Thoracic aorta (tissue), 2 donors: ENCODE measurements at regions not wholly inside any gene's neighbourhood (a gene's known extent, or its start where the extent isn't known, plus 50 kb on each side); places are given as distances from the start of the nearest gene placed in this dataset.

ENCODE experiments used
- ATAC-seq: fragments of 150-250 bp; one replicate; pipeline ENCODE4 v1.8.0; 2017; ENCODE audit warnings: low read depth; ENCODE audit not compliant: insufficient number of reproducible peaks, low FRiP score
- DNase-seq: peaks from one replicate; pipeline ENCODE4 v3.0.0-alpha.2; 2020; ENCODE audit warnings: low spot score
- H3K27ac ChIP-seq, 2 donors: fragments of 200-600 bp; sonication (generic); 1 replicate in 1 of 2; 2 replicates in 1 of 2; pipeline ENCODE4 v1.5.1; 2016; ENCODE audit warnings: mild to moderate bottlenecking in 2 of 2, moderate library complexity in 2 of 2
- H3K27me3 ChIP-seq: fragments of 200-600 bp; sonication (generic); replicated peaks from 2 replicates; pipeline ENCODE4 v1.6.0; 2016; ENCODE audit warnings: mild to moderate bottlenecking; ENCODE audit not compliant: insufficient read depth
- H3K36me3 ChIP-seq: fragments of 200-600 bp; sonication (generic); one replicate; pipeline ENCODE4 v1.5.1; 2016
- H3K4me1 ChIP-seq, 2 donors: fragments of 200-600 bp; sonication (generic); 1 replicate in 1 of 2; 2 replicates in 1 of 2; pipeline versions ENCODE4 v1.5.1 to v1.6.0; 2016; ENCODE audit warnings: low read depth in 2 of 2, mild to moderate bottlenecking in 1 of 2; ENCODE audit not compliant: control insufficient read depth in 1 of 2
- H3K4me3 ChIP-seq: fragments of 200-600 bp; sonication (generic); 2 replicates; pipeline ENCODE4 v1.5.1; 2016; ENCODE audit warnings: mild to moderate bottlenecking
- H3K9me3 ChIP-seq: fragments of 200-600 bp; sonication (generic); 2 replicates; pipeline ENCODE4 v1.5.1; 2016
- TF ChIP-seq, protein P1 (sequence below): fragments of 200-600 bp; sonication (generic); IDR thresholded peaks from one replicate; pipeline ENCODE4 v1.5.1; 2019; ENCODE audit warnings: antibody characterized with exemption

DNA sequence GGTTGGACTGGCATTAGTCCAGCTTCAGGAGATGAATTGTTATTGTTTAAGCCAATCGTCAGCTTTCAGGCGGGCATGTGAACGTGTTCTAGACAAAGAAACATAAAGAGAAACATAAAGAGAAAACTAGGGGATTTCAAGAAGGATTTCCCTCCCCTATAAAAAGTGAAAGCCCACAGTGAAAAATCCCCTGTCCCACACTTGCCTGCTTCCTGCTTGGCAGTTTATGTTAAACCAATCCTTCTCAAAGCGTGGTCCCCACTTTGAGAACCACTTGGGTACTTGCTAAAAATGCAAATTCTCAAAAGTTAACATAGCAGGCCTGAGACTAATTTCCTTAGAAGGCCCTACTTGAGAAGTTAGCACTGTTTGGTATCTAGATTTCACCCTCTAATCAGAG, 293.0 kb upstream of the SOX14 start:
- TF ChIP-seq, protein P1, sequence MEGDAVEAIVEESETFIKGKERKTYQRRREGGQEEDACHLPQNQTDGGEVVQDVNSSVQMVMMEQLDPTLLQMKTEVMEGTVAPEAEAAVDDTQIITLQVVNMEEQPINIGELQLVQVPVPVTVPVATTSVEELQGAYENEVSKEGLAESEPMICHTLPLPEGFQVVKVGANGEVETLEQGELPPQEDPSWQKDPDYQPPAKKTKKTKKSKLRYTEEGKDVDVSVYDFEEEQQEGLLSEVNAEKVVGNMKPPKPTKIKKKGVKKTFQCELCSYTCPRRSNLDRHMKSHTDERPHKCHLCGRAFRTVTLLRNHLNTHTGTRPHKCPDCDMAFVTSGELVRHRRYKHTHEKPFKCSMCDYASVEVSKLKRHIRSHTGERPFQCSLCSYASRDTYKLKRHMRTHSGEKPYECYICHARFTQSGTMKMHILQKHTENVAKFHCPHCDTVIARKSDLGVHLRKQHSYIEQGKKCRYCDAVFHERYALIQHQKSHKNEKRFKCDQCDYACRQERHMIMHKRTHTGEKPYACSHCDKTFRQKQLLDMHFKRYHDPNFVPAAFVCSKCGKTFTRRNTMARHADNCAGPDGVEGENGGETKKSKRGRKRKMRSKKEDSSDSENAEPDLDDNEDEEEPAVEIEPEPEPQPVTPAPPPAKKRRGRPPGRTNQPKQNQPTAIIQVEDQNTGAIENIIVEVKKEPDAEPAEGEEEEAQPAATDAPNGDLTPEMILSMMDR: no peak
- Histone ChIP-seq H3K36me3 (no peaks in the 10 kb centered on the region), H3K4me1 (no peaks in the 10 kb centered on the region), H3K4me3 (no peak overlapping the region), H3K9me3 (no peaks in the 10 kb centered on the region), H3K27me3 (no peaks in the 10 kb centered on the region), H3K27ac (no peak overlapping the region)
- ATAC-seq (no peak), DNase-seq (no peak)

DNA sequence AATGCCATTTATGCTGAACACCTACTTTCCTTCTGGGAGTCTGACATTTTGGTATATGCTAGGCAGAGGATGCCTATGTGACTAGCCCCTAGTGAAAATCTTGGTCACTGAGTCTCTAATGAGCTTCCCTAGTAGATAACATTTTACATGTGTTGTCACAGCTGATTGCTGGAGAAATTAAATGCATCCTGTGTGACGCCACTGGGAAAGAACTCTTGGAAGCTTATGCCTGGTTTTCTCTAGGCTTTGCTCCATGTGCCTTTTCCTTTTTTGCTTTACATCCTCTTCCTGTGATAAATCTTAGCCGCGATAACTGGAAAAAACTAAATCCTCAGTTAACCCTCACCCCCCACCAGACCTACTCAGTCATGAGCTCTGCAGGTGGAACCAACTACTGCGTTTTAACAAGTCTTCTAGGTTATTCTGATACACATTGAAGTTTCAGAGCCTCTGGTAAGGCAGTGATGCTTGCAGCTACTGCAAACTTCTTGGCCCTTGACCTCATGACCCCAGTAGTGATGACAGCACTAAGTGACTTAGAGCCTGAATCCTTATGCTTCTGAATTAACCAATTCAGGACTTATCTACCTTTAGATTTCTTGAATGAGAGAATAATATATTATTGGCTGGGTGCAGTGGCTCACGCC, 292.4 kb upstream of the SOX14 start:
- H3K27ac ChIP-seq: no peak overlapping the region
- ATAC-seq: no peak
- DNase-seq: no peak

DNA sequence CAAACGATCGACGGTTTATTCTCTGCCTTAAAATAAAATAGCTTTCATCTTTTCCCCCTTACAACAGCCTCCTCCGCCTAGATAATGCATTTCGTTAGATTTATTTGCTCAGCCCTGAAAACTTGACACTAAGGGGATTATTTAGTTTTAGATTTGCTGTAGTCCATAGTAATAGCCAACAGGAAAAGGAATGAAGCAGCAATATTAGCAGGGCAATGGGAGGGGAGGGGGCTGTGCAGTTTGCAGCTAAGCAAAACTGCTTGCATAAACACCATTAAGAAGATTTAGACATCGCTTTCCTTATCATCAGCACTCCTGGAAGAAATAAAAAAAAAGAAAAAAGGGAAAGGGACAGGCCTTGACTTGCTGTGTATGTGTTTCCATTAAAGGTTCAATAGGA, 286.5 kb upstream of the SOX14 start:
- TF ChIP-seq, protein P1: no peak

More for the DNA sequence above, 292.4 kb upstream of the SOX14 start:
- Histone ChIP-seq H3K9me3 (no peaks in the 10 kb centered on the region), H3K4me3 (no peak overlapping the region), H3K4me1 (no peaks in the 10 kb centered on the region), H3K27me3 (no peaks in the 10 kb centered on the region), H3K36me3 (no peaks in the 10 kb centered on the region)
- TF ChIP-seq, protein P1: no peak

DNA sequence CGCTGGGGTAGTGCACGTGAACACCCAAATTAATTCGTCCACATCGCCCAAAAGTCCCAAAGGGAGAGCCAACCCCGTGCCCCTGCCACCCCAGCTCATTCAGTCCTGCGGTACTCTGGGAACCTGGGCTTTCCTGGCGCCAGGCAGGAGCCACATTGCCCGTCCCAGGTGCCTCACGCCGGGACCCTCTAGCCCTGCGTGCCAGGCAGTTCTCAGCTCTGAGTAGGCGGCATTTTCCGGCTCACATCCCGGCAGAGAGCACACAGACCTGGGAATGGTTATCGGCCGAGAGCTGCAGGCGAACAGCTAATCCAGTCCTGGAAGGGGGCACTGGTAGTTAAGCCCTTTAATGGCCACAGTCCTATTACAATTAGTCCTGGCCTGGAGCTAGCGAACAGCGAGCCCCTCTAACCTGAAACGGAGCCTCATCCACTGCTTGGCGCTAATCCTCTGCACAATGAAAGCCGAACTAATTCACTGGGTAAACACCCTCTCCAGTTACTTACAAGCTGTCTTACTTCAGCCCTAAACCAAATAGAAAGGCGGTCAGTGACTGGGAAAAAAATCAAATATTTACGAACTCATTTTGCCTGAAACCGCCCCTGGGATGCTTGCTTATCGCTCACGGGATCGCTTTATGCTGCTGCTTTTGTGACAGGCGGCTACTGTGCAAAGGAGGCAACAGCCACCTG, 254.6 kb upstream of the SOX14 start:
- no peaks in the 10 kb centered on the region for H3K27me3 ChIP-seq
- TF ChIP-seq, protein P1: no peak
- ATAC-seq: no peak
- H3K9me3 ChIP-seq: no peaks in the 10 kb centered on the region
- H3K4me1 ChIP-seq: no peaks in the 10 kb centered on the region
- H3K4me3 ChIP-seq: no peak overlapping the region
- no peak for DNase-seq
- H3K36me3 ChIP-seq: no peaks in the 10 kb centered on the region
- no peak overlapping the region for H3K27ac ChIP-seq

More for the DNA sequence above, 286.5 kb upstream of the SOX14 start:
- Histone ChIP-seq H3K27me3 (no peaks in the 10 kb centered on the region), H3K27ac (no peak overlapping the region), H3K4me3 (no peak overlapping the region), H3K36me3 (no peaks in the 10 kb centered on the region), H3K9me3 (no peaks in the 10 kb centered on the region), H3K4me1 (no peaks in the 10 kb centered on the region)
- DNase-seq (no peak), ATAC-seq (no peak)

DNA sequence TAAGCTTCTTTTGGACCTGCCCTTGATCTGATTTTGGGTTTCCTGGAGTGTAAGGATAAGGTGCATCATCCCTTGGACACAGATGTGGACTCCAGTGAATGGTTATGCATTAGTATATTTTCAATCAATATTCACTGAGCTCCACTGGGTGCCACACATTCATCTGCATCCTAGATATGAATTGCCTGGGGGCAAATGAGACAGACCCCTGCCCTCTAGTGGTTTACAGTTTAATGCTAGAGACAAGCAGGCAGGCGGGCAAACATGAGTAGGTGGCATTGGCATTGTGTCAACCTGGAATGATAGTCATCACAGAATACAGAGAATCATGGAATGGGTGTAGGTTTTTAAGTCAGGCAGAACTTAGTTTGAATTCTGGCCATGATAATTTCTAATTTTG, 252.5 kb upstream of the SOX14 start:
- no peaks in the 10 kb centered on the region for H3K27me3 ChIP-seq
- H3K9me3 ChIP-seq: no peaks in the 10 kb centered on the region
- no peaks in the 10 kb centered on the region for H3K36me3 ChIP-seq
- TF ChIP-seq, protein P1: no peak
- ATAC-seq (no peak), DNase-seq (no peak)
- H3K4me1 ChIP-seq: no peaks in the 10 kb centered on the region
- H3K27ac ChIP-seq: no peak overlapping the region
- no peak overlapping the region for H3K4me3 ChIP-seq
